ELR (cell line): ENCODE measurements at regions not wholly inside any gene's neighbourhood (a gene's known extent, or its start where the extent isn't known, plus 50 kb on each side); places are given as distances from the start of the nearest gene placed in this dataset.

Source experiments
- DNase-seq: peaks from one replicate; pipeline ENCODE4 v3.0.0-alpha.2; 2015; ENCODE audit warnings: low read depth

GRCh38 chr2:128690869-128691268 lies 372.2 kb upstream of the HS6ST1 start:
- DNase-seq = no peak

GRCh38 chr2:128691526-128691925 lies 372.9 kb upstream of the HS6ST1 start:
- DNase-seq = no peak

- DNase-seq = no peak
Measured at GRCh38 chr2:128692895-128693742, 374.5 kb upstream of the HS6ST1 start.

- no peak for DNase-seq
Measured at GRCh38 chr2:128693743-128694029, 375.0 kb upstream of the HS6ST1 start.

- no peak for DNase-seq
Measured at GRCh38 chr2:128695646-128696220, 377.1 kb upstream of the HS6ST1 start.

- no peak for DNase-seq
Measured at GRCh38 chr2:128696421-128696820, 377.8 kb upstream of the HS6ST1 start.

- DNase-seq = no peak
Measured at GRCh38 chr2:128701418-128701817, 382.8 kb upstream of the HS6ST1 start.

GRCh38 chr2:128702616-128703015 lies 383.9 kb upstream of the HS6ST1 start:
- no peak for DNase-seq

GRCh38 chr2:128708106-128708816 lies 389.6 kb upstream of the HS6ST1 start:
- DNase-seq = no peak

GRCh38 chr2:128710242-128710641 lies 391.6 kb upstream of the HS6ST1 start:
- no peak for DNase-seq

- DNase-seq = no peak
Measured at GRCh38 chr2:128710729-128711128, 392.1 kb upstream of the HS6ST1 start.

- no peak for DNase-seq
Measured at GRCh38 chr2:128714285-128714684, 395.6 kb upstream of the HS6ST1 start.

- DNase-seq = no peak
Measured at GRCh38 chr2:128714851-128715312, 396.2 kb upstream of the HS6ST1 start.

GRCh38 chr2:128715360-128715759 lies 396.7 kb upstream of the HS6ST1 start:
- no peak for DNase-seq

GRCh38 chr2:128716299-128716721 lies 397.6 kb upstream of the HS6ST1 start:
- DNase-seq = no peak

GRCh38 chr2:128717758-128718710 lies 399.4 kb upstream of the HS6ST1 start:
- no peak for DNase-seq

- DNase-seq = no peak
Measured at GRCh38 chr2:128720080-128721022, 401.7 kb upstream of the HS6ST1 start.

- DNase-seq = no peak
Measured at GRCh38 chr2:128721096-128721495, 402.4 kb upstream of the HS6ST1 start.

GRCh38 chr2:128722489-128722888 lies 403.8 kb upstream of the HS6ST1 start:
- DNase-seq = no peak

- DNase-seq = no peak
Measured at GRCh38 chr2:128724547-128724946, 405.9 kb upstream of the HS6ST1 start.

- DNase-seq = no peak
Measured at GRCh38 chr2:128724972-128725371, 406.3 kb upstream of the HS6ST1 start.
